ENCODE measurements at regions not wholly inside any gene's neighbourhood (a gene's known extent, or its start where the extent isn't known, plus 50 kb on each side); places are given as distances from the start of the nearest gene placed in this dataset.

DNA sequence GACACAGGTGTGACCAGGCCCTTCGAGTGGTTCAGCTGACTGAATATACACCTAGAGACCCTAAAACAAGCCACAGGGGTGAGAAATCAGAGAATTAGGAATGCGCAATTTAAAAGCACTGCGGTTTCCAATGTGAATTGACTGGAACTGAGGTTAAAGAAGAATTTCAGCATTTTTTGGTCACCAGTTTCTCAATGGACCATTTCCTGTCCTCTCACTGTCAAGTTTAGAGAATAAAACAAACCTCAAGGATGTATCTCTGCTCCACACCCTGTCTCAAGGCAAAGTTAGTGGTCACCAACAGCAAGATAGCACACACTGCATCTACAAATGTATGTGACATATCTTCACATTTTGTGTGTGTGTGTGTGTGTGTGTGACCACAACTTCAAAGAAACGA, 143.8 kb upstream of the MAP3K1 start:
- TF ChIP-seq POLR2A (IDR thresholded peaks at IDR 0.05; ENCODE audit: low read depth, low read length) (no peak), POLR2AphosphoS5 (IDR thresholded peaks at IDR 0.05; ENCODE audit: low read depth, low read length) (no peak)
